ENCODE measurements at regions not wholly inside any gene's neighbourhood (a gene's known extent, or its start where the extent isn't known, plus 50 kb on each side); places are given as distances from the start of the nearest gene placed in this dataset.

- Histone ChIP-seq H3K79me2 (ENCODE audit: control insufficient read depth, low read length) (no peaks in the 10 kb centered on the region), H3K9me3 (ENCODE audit: control insufficient read depth, insufficient read depth, low read length) (no peaks in the 10 kb centered on the region), H4K20me1 (ENCODE audit: control insufficient read depth, insufficient read depth, low read depth, low read length) (no peaks in the 10 kb centered on the region), H3K4me2 (ENCODE audit: low read length) (no peak overlapping the region), H3K27me3 (ENCODE audit: control insufficient read depth, low read length) (no peaks in the 10 kb centered on the region), H3K4me3 (ENCODE audit: low read length) (no peak overlapping the region), H3F3A (ENCODE audit: control insufficient read depth, insufficient read depth) (no peaks in the 10 kb centered on the region), H3K27ac (ENCODE audit: low read depth, low read length) (no peak overlapping the region), H3K9me2 (replicated peaks; ENCODE audit: control insufficient read depth, low read length) (no peaks in the 10 kb centered on the region), H3K4me1 (ENCODE audit: control insufficient read depth, low read length) (no peaks in the 10 kb centered on the region), H3K36me3 (ENCODE audit: control insufficient read depth, low read length) (no peaks in the 10 kb centered on the region)
- no peak for TF ChIP-seq EZH2phosphoT487 (IDR thresholded peaks at IDR 0.05; ENCODE audit: borderline replicate concordance, low read length)
- TF ChIP-seq, protein P1, sequence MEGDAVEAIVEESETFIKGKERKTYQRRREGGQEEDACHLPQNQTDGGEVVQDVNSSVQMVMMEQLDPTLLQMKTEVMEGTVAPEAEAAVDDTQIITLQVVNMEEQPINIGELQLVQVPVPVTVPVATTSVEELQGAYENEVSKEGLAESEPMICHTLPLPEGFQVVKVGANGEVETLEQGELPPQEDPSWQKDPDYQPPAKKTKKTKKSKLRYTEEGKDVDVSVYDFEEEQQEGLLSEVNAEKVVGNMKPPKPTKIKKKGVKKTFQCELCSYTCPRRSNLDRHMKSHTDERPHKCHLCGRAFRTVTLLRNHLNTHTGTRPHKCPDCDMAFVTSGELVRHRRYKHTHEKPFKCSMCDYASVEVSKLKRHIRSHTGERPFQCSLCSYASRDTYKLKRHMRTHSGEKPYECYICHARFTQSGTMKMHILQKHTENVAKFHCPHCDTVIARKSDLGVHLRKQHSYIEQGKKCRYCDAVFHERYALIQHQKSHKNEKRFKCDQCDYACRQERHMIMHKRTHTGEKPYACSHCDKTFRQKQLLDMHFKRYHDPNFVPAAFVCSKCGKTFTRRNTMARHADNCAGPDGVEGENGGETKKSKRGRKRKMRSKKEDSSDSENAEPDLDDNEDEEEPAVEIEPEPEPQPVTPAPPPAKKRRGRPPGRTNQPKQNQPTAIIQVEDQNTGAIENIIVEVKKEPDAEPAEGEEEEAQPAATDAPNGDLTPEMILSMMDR (IDR thresholded peaks at IDR 0.05; ENCODE audit: low read depth, low read length, poor library complexity, severe bottlenecking), result no peak
These were observed 256.6 kb upstream of the RGS18 start for GRCh38 chr1:191901651-191902050.

DNA sequence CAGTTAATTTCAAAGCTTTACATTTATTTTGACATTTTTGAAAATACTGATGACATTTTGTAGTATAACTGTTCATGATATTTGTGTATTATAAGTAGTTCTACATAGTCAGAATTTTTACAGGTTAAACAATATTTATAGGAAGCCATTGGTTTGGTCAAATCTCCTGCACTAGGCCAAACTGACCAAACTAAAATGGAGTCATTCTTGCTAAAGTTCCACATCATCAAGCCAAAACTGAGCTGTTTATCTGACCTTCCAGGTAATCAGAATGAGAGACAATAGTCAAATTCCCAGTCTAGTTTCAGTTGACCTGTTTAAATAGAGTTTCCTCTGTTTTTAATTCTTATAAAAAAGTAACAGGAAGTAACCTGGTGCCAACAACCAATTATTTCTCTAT is 253.3 kb upstream of the RGS18 start:
- Histone ChIP-seq H4K20me1 (ENCODE audit: control insufficient read depth, insufficient read depth, low read depth, low read length) (no peaks in the 10 kb centered on the region), H3K36me3 (ENCODE audit: control insufficient read depth, low read length) (no peaks in the 10 kb centered on the region), H3K4me3 (ENCODE audit: low read length) (no peak overlapping the region), H3K27me3 (ENCODE audit: control insufficient read depth, low read length) (no peaks in the 10 kb centered on the region), H3K4me2 (ENCODE audit: low read length) (no peak overlapping the region), H3F3A (ENCODE audit: control insufficient read depth, insufficient read depth) (no peaks in the 10 kb centered on the region), H3K9me2 (replicated peaks; ENCODE audit: control insufficient read depth, low read length) (no peaks in the 10 kb centered on the region), H3K27ac (ENCODE audit: low read depth, low read length) (no peak overlapping the region), H3K4me1 (ENCODE audit: control insufficient read depth, low read length) (no peaks in the 10 kb centered on the region), H3K79me2 (ENCODE audit: control insufficient read depth, low read length) (no peaks in the 10 kb centered on the region), H3K9me3 (ENCODE audit: control insufficient read depth, insufficient read depth, low read length) (no peaks in the 10 kb centered on the region; the same call in 1 of the 2 replicates)
- TF ChIP-seq, protein P1 (IDR thresholded peaks at IDR 0.05; ENCODE audit: low read depth, low read length, poor library complexity, severe bottlenecking), result no peak
- TF ChIP-seq EZH2phosphoT487 (IDR thresholded peaks at IDR 0.05; ENCODE audit: borderline replicate concordance, low read length), result no peak

DNA sequence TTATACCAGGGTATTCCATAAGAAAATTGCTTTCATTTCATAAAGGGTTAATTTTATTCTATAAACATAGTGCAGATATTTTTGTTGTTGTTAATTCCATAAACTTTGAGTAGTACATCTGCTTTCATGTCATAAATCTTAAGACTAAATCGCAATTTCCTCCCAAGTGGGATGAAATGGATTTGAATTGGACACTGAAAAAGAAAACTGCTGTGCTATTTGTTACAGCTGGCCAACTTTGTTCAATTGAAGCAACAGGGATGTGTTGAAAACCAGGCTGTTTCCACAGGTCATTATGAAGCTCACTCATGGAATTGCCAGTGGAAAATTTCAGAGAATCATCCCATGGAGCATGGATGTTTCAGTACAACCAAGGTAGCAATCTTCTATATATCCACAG is 252.5 kb upstream of the RGS18 start:
- Histone ChIP-seq H3F3A (ENCODE audit: control insufficient read depth, insufficient read depth) (no peaks in the 10 kb centered on the region), H3K79me2 (ENCODE audit: control insufficient read depth, low read length) (no peaks in the 10 kb centered on the region), H3K4me3 (ENCODE audit: low read length) (no peak overlapping the region), H3K9me3 (ENCODE audit: control insufficient read depth, insufficient read depth, low read length) (no peaks in the 10 kb centered on the region; the same call in 1 of the 2 replicates), H3K36me3 (ENCODE audit: control insufficient read depth, low read length) (no peaks in the 10 kb centered on the region), H4K20me1 (ENCODE audit: control insufficient read depth, insufficient read depth, low read depth, low read length) (no peaks in the 10 kb centered on the region), H3K27ac (ENCODE audit: low read depth, low read length) (no peak overlapping the region), H3K4me2 (ENCODE audit: low read length) (no peak overlapping the region), H3K9me2 (replicated peaks; ENCODE audit: control insufficient read depth, low read length) (no peaks in the 10 kb centered on the region), H3K4me1 (ENCODE audit: control insufficient read depth, low read length) (no peaks in the 10 kb centered on the region), H3K27me3 (ENCODE audit: control insufficient read depth, low read length) (no peaks in the 10 kb centered on the region)
- TF ChIP-seq EZH2phosphoT487 (IDR thresholded peaks at IDR 0.05; ENCODE audit: borderline replicate concordance, low read length), result no peak
- TF ChIP-seq, protein P1 (IDR thresholded peaks at IDR 0.05; ENCODE audit: low read depth, low read length, poor library complexity, severe bottlenecking), result no peak
